ENCODE measurements at regions not wholly inside any gene's neighbourhood (a gene's known extent, or its start where the extent isn't known, plus 50 kb on each side); places are given as distances from the start of the nearest gene placed in this dataset.
"Not testable (repeated sequence)": the region's sequence is repeated elsewhere in the genome, so short reads cannot be mapped to it uniquely, and the experiment has no call there.

DNA sequence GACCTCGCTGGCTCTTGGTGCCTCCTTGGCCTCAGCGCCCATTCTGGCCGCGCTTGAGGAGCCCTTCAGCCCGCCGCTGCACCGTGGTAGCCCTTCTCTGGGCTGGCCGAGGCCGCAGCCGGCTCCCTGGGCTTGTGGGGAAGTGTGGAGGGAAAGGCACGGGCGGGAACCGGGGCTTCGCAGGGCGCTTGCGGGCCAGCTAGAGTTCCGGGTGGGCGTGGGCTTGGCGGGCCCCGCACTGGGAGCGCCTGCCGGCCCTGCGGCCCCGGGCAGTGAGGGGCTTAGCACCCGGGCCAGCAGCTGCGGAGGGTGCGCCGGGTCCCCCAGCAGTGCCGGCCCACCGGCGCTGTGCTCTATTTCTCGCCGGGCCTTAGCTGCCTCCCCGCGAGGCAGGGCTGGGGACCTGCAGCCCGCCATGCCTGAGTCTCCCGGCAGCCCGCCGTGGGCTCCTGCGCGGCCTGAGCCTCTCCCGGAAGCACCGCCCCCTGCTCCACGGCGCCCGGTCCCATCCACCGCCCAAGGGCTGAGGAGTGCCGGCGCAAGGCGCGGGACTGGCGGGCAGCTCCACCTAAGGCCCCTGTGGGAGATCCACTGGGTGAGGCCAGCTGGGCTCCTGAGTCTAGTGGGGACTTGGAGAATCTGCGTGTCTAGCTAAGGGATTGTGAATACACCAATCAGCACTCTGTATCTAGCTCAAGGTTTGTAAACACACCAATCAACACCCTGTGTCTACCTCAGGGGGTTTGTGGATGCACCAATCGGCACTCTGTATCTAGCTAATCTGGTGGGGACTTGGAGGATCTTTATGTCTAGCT lies 141.1 kb downstream of the SLCO4C1 start:
- H3K4me1 ChIP-seq; H3K36me3 ChIP-seq (ENCODE audit: low read depth, missing control alignments); H3K27me3 ChIP-seq; intact Hi-C loops (cut with DNase I; ENCODE audit: low total_unique reads); H3K9me3 ChIP-seq: not testable (repeated sequence)
- Histone ChIP-seq H3K4me3 (peak overlapping the region; percentile 41 to 58), H3K27ac (peak overlapping the region in 1 of 2 donors; percentile 65)
- WGBS, 2 donors: 67 to 71% methylated on average over 10 to 51 of the region's 54 CpGs
- peak; percentile 30 for DNase-seq

DNA sequence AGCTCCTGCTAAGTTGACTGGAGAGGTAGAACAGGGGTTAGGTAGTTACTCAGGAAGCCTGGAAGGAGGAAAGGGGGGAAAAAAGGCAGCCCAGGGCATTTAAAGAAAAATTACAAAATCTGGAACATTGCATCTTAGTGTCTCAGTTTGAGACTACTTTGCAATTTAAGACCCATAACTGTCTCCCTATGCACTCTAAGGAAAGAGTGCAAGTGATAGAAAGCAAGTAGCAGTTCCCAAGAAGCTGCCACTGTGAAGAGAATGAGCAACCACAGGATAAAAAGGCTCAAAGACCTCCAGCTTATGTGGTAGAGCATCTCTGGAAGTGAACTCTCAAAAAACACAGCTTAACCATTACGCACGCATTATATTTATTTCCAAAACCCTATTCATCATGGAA lies 141.8 kb downstream of the SLCO4C1 start:
- TF ChIP-seq POLR2A (IDR thresholded peaks at IDR 0.05): no peak
- TF ChIP-seq, protein P1, sequence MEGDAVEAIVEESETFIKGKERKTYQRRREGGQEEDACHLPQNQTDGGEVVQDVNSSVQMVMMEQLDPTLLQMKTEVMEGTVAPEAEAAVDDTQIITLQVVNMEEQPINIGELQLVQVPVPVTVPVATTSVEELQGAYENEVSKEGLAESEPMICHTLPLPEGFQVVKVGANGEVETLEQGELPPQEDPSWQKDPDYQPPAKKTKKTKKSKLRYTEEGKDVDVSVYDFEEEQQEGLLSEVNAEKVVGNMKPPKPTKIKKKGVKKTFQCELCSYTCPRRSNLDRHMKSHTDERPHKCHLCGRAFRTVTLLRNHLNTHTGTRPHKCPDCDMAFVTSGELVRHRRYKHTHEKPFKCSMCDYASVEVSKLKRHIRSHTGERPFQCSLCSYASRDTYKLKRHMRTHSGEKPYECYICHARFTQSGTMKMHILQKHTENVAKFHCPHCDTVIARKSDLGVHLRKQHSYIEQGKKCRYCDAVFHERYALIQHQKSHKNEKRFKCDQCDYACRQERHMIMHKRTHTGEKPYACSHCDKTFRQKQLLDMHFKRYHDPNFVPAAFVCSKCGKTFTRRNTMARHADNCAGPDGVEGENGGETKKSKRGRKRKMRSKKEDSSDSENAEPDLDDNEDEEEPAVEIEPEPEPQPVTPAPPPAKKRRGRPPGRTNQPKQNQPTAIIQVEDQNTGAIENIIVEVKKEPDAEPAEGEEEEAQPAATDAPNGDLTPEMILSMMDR (IDR thresholded peaks at IDR 0.05): no peak
- no peaks in the 10 kb centered on the region for H3K4me1 ChIP-seq
- H3K4me3 ChIP-seq: peak overlapping the region in 1 of 2 donors; percentile 41
- intact Hi-C loops (cut with DNase I; ENCODE audit: low total_unique reads): no loop called here
- H3K36me3 ChIP-seq (ENCODE audit: low read depth, missing control alignments): no peaks in the 10 kb centered on the region
- no peaks in the 10 kb centered on the region for H3K27me3 ChIP-seq
- no peak overlapping the region for H3K27ac ChIP-seq
- DNase-seq: no peak
- 58 to 77% methylated on average over 2 of the region's 2 CpGs for WGBS, 2 donors
- H3K9me3 ChIP-seq: no peaks in the 10 kb centered on the region

DNA sequence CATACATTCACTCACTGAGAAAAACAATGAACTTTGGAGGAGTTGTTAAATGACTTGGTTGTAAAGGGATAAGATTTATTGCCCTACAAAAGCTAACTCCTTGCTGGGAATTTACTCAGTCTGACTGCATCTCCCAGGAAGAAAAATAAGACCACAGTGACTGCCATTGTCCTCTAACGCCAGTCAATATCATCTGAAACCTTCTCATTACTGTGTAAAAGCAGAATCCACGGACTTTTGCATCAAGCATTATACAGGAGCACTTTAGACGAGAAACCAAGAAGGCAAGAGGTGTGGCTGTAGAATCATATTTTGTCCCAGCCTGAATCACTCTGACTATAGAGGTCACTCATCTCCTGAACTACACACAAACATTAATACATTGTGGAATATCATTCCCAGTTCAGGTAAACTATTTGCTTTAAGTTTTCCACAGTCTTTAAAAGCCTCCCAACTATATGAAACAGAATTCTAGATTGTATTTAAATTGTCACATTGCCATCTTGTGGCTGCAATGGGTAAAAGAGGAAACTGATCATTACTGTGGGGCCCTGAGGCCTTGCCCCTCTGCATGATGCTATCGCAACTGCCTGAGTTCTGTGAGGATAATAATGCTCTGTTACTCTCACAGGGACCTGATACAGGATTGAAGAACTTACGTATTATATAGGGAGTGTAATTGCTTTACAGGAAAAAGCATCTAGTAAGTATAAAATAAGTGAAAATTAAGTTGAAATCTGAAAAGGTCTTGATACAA lies 142.9 kb downstream of the SLCO4C1 start:
- Histone ChIP-seq H3K27me3 (no peaks in the 10 kb centered on the region), H3K27ac (no peak overlapping the region), H3K9me3 (no peaks in the 10 kb centered on the region), H3K4me3 (no peak overlapping the region), H3K36me3 (ENCODE audit: low read depth, missing control alignments) (no peaks in the 10 kb centered on the region), H3K4me1 (no peaks in the 10 kb centered on the region)
- intact Hi-C loops (cut with DNase I; ENCODE audit: low total_unique reads): no loop called here
- no peak for DNase-seq
- TF ChIP-seq, protein P1 (IDR thresholded peaks at IDR 0.05): peak in 1 of 3 experiments; percentile 22
- TF ChIP-seq POLR2A (IDR thresholded peaks at IDR 0.05): no peak
- WGBS, 2 donors: 23 to 29% methylated on average over 5 of the region's 5 CpGs

DNA sequence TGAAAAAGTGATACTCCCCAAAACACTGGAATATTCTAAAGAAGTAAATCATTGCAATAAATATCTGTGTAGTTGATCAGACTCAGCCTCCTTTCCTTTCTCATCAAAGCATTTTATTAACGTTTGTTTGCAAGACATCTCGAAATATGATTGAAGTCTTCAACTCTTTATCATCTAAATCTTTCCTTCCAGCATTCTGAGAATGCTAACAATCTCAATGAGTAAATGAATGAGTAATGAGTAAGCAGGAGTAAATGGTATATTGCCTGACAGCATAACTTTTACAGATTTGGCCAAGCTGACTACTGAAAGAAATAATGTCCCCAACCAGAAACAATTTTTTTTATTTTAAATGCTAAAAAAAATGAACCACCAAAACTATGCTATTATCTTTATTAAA lies 157.1 kb downstream of the SLCO4C1 start:
- Histone ChIP-seq H3K36me3 (ENCODE audit: low read depth, missing control alignments) (no peaks in the 10 kb centered on the region), H3K9me3 (no peaks in the 10 kb centered on the region), H3K4me1 (no peaks in the 10 kb centered on the region), H3K27ac (no peak overlapping the region), H3K27me3 (no peaks in the 10 kb centered on the region), H3K4me3 (no peak overlapping the region)
- no peak for DNase-seq
- WGBS, 2 donors: 72 to 76% methylated on average over 2 of the region's 2 CpGs
- intact Hi-C loops (cut with DNase I; ENCODE audit: low total_unique reads): no loop called here
- TF ChIP-seq, protein P1 (IDR thresholded peaks at IDR 0.05): no peak
- TF ChIP-seq POLR2A (IDR thresholded peaks at IDR 0.05): no peak

DNA sequence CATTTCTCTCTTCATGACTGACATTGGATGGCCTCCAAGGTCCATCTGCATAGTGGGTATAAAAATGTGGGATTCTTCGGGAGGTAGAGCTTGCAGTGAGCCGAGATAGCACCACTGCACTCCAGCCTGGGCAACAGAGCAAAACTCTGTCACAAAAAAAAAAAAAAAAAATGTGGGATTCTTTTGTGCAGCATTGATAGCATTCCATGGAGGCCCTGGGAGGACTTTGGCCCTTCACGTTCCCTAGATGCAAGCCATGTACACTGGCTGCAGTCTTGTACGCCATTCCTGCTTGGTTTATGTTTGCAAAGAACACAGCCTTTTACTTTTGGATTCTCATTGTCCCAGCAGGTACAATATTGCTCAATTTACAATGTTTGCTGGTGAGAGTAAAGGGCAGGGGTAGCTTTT lies 157.8 kb downstream of the SLCO4C1 start:
- no peaks in the 10 kb centered on the region for H3K9me3 ChIP-seq
- intact Hi-C loops (cut with DNase I; ENCODE audit: low total_unique reads): no loop called here
- no peak overlapping the region for H3K4me3 ChIP-seq
- 78 to 84% methylated on average over 4 of the region's 4 CpGs for WGBS, 2 donors
- DNase-seq: no peak
- no peaks in the 10 kb centered on the region for H3K36me3 ChIP-seq (ENCODE audit: low read depth, missing control alignments)
- no peak for TF ChIP-seq POLR2A (IDR thresholded peaks at IDR 0.05)
- TF ChIP-seq, protein P1 (IDR thresholded peaks at IDR 0.05): no peak
- H3K4me1 ChIP-seq: no peaks in the 10 kb centered on the region
- no peaks in the 10 kb centered on the region for H3K27me3 ChIP-seq
- H3K27ac ChIP-seq: no peak overlapping the region

Measured in testis (tissue), 2 donors.